Retina (tissue), 1 donor: ENCODE measurements at regions not wholly inside any gene's neighbourhood (a gene's known extent, or its start where the extent isn't known, plus 50 kb on each side); places are given as distances from the start of the nearest gene placed in this dataset.
A peak's percentile ranks its signal among the peaks of the same experiment; 100 is the strongest.

Experiments
- DNase-seq: peaks from one replicate; pipeline ENCODE4 v3.0.0-alpha.2; 2016

- DNase-seq, result no peak
These were observed 275.3 kb upstream of the THRB start for GRCh38 chr3:24769918-24770317.

DNA sequence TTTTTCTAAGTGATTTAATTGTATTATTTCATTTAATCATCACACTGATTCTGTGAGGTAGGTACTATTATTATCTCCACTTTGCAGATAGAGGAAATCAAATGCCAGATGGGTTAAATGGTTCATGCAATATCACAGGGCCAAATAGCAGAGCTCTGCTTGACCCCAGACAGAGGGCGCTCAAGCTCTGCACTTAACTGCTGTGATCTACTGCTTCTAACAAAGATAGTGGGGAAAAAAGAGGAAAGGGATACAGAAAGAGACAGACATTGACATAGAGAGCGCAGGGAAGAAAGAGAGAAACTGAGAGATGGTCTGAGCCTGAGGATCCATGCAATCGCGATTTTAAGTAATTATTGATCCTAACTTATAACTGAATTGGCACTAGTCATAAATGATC, 279.1 kb upstream of the THRB start:
- peak; percentile 54 for DNase-seq

DNA sequence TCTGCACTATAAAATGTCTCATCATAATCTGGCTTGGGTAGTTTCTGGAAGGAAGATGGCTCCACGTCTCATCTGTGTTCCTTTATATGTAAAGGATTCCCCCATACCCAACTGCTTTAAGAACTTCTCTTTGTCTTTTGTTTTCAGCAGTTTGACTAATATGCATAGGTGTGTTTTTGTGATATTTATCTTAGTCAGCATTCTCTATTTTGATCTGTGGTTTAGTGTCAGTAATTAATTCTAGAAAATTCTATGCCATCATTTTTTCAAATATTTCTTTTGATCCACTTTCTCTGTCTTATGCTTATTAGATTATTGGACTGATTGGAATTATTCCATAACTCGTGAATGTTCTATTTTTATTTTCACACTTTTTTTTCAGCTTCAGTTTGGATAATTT, 286.3 kb upstream of the THRB start:
- DNase-seq, result no peak

DNA sequence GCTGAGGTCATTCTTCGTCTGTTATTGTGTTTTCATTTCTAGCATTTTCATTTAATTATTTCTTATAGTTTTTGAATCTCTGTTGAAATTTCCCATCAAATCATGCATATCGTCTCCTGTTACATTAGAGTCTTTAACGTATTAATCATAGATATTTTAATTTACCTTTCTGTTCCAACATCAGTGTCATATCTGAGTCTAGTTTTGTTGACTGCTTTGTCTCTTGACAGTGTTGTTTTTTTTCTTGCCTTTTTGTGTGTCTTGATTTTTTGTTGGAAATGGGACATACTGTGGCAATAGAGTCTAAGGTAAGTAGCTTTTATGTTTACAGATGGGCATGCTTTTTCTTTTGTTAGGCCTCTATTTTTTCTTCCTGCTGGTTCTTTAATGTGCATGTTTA, 286.8 kb upstream of the THRB start:
- no peak for DNase-seq

DNA sequence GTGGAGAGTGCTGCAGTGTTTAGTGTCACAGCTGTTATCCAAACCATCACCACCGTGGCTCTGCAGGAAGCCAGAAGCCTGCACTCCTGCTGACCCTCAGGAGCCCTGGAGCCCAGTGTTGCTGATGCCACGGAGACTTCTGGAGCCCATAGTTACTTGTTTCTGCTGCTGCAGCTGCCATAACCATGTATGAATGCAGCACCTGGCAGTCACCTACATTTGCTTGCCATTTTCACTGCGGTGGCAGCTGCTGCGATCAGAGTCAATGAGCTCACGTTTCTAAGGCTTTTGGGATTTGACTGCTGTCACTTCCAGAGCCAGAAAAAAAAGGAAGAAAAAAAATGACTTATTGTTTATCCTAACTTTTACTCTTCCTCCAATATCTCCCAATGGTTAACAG, 299.2 kb upstream of the THRB start:
- DNase-seq, result no peak

DNA sequence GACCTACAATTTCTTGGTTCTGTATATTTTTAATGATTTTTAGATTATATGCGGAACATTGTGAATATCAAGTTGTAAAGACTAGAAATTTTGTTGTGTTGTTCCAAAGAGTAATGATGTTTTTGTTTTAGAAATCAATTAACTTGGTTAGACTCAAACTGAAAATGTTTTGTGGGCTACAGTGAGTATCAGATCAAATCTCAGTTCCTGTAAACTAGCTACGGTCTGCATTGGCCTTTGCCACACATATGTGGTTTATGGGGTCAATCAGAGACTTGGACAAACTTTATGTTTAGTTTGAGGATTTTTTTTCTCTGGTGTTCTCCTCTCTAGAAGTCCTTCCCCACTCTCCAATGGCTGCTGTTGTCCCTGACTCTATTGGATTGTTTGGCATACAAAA, 308.0 kb upstream of the THRB start:
- DNase-seq, result no peak

GRCh38 chr3:24804095-24804494, 309.4 kb upstream of the THRB start:
- no peak for DNase-seq

GRCh38 chr3:24810881-24811280, 316.2 kb upstream of the THRB start:
- no peak for DNase-seq

DNA sequence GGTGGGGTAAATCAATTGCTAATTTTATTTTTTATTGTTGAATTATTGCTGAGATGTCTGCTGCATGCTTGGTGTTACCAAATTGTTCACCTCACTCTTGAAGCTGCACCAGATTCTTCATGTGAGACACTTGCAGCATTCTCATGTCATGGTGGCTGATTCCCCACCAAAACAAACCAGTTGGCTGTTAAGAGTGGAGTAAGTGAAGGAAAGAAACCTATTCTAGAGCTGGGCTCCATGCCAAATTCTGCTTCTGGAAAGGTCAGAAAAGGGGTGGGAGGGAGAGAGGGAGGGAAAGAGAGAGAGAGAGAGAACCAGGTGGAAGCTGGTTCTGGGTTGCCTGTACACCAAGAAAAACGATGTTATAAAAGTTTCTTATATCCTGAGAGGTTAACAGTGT, 317.5 kb upstream of the THRB start:
- DNase-seq, result no peak

DNA sequence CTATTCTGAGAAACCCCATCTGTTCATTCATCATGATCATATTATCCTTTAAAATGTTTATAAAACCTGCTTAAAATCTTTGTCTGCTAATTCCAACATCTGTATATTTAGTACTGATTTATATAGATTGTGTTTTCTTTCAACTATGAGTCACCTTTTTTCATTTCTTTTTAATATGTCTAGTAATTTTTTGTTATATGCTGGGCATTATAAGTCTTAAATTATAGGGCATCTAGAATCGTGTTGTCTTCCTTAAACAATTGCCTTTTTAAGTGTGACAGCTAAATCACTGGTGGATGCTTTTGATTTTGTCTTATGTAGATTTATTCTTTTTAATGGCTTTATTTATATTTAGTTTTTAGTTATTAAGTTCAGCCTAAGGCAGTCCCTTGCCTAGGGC, 323.4 kb upstream of the THRB start:
- no peak for DNase-seq

DNA sequence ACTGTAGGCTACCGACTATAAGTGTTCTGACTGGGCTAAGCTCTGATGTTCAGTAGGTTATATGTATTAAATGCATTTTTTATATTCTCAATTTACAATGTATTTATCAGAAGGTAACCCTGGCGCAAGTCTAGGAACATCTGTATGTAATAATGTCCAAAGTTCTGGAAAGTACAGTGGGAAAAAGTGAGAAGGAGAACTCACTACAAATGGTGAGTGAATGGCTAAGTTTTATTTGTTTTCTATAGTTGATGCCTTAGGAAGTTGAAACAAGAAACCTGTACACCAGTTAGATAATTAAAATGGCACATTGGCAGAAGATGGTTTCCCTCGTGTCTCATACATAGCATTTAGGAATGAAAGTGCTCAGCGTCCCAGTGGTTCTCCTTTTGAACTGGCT, 333.4 kb upstream of the THRB start:
- no peak for DNase-seq

- DNase-seq, result no peak
These were observed 333.9 kb upstream of the THRB start for GRCh38 chr3:24828551-24828950.

GRCh38 chr3:24829011-24829581, 334.4 kb upstream of the THRB start:
- DNase-seq, result peak; percentile 79

DNA sequence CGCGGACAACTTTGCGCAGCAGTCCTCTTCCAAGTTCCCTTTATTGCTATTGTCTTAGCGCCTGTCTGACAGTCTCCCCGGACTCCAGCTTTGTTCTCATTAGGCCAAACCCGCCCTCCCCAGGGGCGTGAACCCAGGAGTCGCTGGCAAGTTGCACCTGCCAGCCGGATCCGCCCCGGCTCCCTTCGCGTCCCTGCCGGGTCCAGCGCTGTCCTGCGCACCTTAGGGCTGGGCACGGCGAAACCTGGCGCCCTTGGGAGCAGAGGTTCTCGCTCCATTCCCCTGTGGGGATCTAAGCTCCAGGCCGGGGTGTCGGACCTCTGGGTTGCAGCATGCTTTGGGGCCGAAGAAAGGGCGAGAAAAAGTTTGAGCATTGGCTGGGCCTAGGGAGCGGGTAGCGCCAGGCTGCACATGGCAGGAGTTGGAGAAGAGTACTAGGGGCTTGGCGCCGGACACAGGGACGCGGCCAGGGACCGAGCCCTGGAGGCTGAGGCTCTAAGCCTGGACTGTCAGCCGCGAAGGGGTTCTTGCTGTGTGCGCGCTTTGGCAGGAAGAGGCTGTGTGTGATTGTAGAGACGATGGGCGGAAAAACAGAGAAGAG, 335.1 kb upstream of the THRB start:
- DNase-seq, result peak; percentile 83

- peak; percentile 61 for DNase-seq
These were observed 335.8 kb upstream of the THRB start for GRCh38 chr3:24830230-24831152.

DNA sequence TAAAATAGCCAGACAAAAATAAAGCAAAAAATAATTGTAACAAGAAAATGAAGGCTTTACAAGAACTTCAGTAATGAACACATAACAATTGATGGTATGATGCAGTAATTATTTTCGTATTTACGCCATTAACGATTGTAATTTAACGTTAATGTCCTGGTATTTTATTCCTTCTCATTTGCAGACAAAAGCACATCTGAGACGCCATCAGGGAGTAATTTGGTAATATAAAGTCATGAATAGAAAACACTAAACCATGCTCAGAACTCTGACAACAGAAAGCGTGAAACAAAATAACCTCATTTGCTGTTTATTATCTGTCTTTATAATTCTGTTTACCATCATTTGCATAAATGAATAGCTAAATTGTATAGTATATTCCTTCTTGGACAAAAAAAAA, 336.6 kb upstream of the THRB start:
- no peak for DNase-seq

- DNase-seq, result no peak
These were observed 338.2 kb upstream of the THRB start for GRCh38 chr3:24832891-24833290.

DNA sequence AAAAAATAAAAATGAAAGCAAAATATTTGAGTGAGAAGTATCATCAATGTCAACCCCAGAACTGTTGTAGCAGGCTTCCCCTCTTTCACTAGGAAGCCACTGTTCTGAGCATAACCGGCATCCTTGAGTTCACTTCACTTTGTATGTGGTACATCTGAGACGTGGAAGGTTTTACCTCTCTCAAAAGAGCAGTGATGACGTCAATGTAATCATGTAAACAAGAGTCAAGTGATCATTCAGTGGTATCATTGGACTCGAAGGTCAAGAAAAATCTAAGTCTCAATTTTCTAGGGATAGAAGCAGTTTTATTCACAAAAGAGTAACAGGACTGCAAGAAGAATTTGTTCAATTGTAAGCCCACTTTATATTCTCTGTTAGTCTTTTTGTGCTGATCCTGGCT, 339.8 kb upstream of the THRB start:
- DNase-seq, result no peak

DNA sequence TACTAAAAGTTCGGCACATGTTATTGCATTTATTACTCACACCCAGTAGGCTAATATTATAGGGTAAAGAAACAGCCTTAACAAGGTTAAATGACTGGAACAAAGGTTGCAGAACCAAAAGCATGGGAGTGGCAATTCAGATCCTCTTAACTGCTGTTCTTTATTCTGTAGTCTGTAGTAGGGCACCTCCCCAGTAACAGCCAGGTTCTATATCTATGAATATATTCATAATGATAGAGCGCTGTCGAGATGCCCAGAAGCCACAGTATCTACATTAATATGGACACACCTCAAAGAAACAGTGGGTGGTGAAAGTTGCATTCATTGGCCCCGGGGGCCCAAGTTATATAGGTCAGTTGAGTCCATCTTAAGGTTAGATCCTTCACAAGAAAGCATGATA, 340.9 kb upstream of the THRB start:
- no peak for DNase-seq

DNA sequence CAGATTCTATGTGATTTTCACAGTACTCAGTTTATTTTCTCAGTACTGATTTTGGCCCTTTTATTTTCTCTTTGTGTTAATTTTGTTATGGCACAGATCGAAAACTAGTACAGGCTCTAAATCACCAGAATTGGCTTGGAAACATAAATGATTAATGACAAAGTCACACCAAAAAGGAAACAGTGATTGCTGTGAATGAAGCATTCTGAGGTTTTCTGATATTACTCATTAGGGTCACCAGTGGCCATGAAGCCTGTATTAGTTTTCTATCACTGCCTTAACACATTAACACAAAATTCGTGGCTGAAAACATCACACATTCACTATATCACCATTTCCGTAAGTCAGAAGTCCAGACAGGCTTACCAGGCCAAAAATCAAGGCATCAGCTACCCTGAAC, 343.0 kb upstream of the THRB start:
- no peak for DNase-seq

- DNase-seq, result no peak
These were observed 343.9 kb upstream of the THRB start for GRCh38 chr3:24838533-24838932.

- no peak for DNase-seq
These were observed 349.3 kb upstream of the THRB start for GRCh38 chr3:24843955-24844354.

DNA sequence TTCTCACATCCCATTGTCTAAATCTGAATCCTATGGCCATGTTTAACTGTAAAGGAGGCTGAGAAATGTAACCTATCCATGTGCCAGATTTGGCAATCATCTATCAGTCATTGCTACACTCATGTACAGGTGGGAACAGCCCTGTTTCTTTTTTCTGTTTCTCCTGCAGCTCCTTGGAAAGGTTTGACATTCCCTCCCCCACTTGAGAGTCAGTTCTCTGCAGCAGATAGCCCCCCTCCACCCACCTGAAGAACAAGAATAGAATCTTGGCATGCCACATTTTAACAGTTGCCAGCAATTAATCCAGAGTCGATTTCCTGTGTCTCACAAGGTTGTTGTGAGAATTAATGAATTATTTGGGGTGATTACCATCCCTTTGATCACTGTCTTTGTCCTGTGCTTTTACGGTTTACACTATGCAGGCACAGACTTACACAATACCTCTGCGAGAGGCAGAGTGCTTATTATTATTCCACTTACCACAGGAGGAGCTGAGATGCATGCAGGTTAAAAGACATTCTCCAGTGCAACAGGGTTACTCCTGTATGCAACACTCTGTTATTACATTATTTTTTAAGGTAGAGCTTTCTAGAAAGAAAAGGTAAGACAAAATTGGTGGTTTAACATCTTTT, 351.0 kb upstream of the THRB start:
- DNase-seq, result no peak
